Stimulated activated naive CD4-positive, alpha-beta T cell (primary cell): ENCODE measurements at regions not wholly inside any gene's neighbourhood (a gene's known extent, or its start where the extent isn't known, plus 50 kb on each side); places are given as distances from the start of the nearest gene placed in this dataset.
"Not testable (repeated sequence)": the region's sequence is repeated elsewhere in the genome, so short reads cannot be mapped to it uniquely, and the experiment has no call there.

Experiments
- DNase-seq, 6 experiments: peaks; one replicate each; lab custom pipeline; 2025; lab: John Stamatoyannopoulos, UW

DNA sequence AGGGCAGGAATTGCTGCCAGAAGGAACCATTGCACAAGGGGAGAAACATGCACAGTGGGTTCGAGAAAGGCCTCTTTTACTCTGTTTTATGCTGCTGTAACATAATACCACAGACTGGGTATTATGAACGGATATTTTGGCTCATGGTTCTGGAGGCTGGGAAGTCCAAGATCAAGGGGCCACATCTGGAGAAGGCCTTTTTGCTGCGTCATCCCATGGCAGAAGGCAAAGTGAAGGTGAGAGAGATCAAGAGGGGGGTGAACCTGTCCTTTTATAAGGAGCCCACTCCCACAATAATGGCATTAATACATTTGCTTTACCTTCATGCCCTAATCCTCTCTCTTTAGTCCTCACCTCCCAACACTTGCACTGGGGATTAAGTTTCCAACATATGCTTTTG lies 136.9 kb upstream of the ALDH1B1 start:
- DNase-seq = no peak

DNA sequence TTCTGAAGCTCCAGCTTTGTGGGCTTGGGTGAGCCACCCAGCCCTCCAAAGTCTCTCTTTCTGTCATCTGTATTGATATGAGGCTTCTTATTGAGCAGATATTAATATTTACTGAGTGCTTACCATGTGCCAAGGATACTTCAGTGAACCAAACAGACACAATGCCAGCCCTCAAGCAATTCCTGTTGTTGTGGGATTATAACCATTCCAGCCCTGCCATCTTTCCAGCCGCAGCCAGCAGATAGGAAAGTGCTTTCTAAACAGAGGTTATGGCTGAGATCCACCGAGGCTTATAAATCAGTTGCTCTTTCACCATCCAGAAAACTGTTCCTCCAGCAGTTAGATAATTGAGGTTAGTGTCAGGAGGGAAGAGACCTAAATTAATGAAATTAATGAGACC lies 137.7 kb upstream of the ALDH1B1 start:
- DNase-seq = no peak

DNA sequence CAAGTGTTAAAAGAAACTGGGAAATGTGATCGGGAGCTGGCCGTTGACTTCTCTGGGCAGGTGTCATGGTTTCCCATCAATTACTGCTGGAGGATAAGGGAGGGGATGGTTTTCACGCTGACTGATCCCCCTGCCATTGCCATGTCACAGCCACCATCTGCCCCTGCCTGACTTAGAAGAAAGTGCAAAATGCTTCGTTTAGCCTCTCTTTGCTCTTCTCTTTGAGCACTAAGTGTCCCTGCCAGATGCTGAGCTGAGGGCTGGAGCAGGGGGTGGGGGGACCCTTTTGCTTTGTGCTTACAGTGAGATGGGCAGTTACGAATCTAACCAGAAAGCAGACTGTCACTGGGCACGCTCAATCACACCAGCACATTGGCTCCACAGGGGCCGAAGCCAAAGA lies 138.4 kb upstream of the ALDH1B1 start:
- DNase-seq = no peak

DNA sequence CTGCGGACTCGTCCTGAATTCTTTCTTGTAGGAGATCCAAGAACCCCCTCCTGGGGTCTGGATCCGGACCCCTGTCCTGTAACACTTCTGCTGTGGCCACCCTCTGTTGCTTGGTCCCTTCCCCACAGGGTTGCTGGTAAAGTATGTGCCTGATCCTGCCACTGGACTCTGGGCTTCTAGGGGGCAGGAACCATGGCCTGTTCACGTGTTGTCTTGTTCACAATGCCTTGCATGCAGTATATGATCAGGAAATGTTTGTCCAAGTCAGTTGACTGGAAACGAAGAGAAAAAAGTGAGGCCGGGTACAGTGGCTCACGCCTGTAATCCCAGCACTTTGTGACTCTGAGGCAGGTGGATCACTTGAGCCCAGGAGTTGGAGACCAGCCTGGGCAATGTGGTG lies 139.3 kb upstream of the ALDH1B1 start:
- no peak for DNase-seq

DNA sequence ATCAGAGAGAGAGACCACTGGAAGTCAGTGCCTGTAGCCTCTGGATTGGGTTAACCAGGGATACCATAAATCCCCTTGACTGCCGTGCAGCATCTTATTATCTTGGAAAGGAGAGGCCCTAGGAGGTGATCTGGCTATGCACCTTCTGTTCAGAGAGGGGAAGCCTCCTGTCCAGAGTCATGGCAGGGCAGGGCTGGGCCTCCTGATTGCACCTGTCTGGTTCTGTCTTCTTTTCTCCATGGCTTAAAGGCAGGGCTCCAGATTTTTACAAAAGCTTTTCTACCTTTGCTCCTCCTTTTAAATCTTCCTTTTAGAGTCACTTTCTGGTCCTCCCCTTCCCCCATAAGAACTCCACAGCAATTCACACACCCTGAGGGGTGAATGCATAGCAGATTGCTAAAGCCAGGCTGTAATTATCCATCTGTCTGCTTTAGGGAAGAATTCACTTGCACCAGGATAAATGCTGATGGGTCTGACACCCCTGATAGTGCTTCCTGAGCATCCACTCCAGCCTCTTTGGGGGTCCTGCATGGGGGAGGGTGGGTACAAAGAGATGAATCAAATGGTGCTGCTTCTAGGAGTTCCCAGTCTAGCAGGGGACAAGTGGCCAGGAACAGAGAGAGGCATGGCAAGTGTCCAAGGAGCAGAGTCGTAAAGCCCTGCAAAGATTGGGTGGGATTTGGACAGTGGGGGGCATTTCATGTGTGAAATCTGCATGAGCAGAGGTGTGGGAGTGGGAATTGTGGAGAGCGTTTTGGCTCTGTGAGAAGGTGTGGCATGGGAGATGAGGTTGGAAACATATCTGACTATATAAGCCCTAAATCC lies 141.3 kb upstream of the ALDH1B1 start:
- no peak for DNase-seq

DNA sequence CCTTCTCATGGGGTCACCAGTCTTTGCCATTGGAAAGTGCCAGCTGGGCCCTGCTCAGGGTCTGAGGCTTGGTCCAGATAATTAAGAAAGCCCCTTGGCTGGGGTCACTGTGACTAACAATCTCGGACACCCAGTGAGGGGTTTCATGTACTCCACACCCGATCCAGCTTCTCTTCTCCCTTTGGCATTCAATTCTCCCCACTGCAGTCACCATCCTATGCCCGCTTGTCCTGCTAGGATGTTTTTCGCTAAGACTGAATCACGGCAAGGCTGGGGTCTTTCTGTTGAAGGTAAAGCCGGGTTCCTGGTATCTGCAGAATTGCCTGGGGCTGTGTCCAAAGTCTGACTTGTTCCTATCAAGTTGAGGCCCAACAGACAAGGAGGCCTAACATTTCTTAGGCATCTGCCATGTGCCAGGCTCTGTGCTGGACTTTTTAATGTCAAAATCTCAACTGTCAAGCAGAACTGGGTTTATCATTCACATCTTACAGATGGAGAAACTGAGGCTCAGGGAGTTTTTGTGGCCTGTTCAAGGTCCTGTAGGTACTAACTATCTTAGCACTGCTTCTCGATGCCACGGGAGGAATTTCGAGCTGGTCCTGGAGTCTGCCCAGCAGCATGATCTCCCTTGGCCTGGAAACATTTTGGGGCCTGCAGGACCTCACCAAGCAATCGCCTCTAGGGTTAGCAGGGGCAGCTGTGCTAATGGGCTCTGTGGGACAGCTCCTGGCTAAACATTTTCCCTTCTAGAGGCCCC lies 142.0 kb upstream of the ALDH1B1 start:
- DNase-seq = no peak

DNA sequence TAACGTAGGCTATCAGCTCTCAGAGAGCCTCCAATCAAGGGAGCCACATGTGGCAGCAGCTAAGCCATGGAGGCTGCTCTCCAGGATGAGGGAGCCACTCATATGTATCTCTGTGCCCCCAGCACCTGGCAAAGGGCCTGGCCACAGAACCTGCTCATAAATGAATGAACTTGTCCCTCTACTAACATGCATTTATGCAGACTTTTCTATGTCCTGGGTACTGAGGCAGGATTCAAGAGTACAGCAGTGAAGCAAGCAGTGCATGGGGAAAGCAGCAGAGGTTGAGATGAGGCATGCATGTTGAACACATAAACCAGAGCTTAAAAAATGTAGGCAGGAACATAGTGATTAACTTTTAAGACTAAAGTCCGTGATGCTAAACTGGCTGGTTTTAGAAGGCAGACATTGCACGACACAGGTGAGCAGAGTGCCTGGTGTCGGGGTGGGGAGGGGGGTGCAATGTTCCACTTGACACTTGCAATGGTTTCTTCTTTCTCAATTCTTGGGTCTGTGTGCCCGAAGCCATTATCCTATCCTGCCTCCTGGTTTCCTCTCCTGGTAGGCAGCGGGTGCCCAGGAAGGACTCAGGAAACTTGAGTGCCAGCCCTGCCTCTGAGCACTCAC lies 142.8 kb upstream of the ALDH1B1 start:
- no peak for DNase-seq

DNA sequence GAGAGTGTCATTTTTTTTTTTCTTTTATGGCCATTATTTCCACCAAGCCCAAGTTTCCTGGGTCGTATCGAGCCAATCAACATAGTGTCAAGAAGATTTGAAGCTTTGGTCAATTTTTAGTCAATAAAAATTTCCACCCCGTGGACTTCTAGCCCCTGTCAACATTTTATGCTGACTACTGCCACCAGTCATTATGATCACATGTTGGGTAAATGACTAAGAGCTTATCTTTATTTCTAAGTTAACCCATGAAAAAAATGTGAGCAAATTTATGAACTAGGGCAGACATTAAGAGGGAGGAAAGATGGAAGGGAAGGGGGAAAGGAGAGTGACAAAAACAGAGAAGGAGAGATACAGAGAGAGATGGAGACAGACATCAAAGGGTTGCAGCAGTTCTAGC lies 143.5 kb upstream of the ALDH1B1 start:
- no peak for DNase-seq

DNA sequence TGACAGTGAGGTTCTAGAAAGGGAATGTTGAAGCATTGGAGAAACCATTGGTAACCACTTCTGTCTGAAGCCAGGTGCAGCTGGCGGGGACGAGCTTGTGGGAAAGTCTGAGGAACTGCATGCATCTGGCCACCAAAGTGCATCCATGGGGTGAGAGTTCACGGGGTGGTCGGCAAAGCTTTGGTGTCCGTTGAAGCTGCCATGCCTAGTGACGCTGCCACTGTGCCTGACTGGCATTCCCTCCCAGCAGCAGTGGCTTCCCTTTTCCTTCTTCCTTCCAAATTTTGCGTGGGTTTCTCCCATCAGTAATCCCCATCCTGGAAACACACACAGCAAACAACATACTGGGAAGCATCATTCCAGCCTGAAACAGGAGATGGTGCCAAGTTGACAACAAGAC lies 145.7 kb upstream of the ALDH1B1 start:
- no peak for DNase-seq

DNA sequence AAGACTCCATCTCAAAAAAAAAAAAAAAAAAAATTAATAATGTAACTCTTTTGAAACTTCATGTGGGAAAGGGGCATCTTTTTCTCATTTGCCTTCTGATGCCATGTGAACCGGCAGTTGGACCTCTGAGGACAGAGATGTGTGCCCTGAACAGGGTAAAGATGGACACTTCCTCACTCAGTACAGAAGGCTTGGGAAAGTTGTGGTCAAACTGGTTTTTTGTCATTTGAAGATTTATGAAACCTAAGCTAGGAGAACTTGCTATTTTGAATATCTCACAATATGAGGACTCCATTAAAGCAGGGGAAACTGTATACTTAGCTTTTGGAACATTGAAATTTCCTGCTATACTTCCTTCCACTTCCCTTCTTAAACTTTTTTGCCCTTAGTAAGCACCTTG lies 147.5 kb upstream of the ALDH1B1 start:
- DNase-seq = no peak

DNA sequence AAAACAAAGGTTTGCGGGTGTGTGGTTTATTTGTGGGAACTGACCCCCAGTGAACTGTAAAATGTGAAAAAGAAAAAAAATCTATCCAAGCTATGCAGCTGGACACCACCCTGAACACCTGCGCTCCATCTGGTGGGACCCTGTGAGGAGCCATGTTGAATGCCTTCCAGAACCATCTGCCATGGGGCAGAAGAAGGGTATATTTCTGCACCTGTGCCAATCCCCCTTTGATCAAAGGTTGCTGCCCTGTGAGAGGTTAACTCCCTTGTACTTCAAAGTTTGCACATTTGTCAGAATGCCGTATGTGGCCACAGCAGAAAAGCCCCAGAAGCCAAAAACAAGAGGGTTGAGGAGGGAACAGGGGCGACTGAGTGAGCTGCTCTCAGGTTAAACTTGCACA lies 148.5 kb upstream of the ALDH1B1 start:
- DNase-seq = no peak

DNA sequence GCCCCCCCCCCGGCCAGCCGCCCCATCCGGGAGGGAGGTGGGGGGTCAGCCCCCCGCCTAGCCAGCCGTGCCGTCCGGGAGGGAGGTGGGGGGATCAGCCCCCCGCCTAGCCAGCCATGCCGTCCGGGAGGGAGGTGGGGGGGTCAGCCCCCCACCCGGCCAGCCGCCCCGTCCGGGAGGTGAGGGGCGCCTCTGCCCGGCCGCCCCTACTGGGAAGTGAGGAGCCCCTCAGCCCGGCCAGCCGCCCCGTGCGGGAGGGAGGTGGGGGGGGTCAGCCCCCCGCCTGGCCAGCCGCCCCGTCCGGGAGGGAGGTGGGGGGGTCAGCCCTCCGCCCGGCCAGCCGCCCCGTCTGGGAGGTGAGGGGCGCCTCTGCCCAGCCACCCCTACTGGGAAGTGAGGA lies 150.4 kb upstream of the ALDH1B1 start:
- DNase-seq = not testable (repeated sequence)

DNA sequence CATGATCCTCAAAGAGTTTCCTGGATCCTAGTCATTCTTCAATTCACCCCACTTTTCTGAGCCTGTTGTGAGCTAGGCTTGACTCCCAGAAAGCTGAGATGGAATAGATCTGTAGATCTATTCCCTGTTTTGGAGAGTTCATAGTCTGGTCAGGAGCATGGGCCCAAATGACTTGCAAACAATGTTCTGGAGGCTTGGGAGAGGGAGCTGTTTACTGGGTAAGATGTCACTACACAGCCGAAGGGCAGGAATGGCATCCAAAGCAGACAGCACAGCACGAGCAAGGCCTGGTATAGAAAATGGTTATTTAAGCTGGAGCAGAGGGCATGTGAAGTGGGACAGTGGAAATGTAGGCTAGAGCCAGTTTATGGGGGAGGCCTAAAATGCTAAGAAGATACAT lies 152.5 kb upstream of the ALDH1B1 start:
- no peak for DNase-seq

DNA sequence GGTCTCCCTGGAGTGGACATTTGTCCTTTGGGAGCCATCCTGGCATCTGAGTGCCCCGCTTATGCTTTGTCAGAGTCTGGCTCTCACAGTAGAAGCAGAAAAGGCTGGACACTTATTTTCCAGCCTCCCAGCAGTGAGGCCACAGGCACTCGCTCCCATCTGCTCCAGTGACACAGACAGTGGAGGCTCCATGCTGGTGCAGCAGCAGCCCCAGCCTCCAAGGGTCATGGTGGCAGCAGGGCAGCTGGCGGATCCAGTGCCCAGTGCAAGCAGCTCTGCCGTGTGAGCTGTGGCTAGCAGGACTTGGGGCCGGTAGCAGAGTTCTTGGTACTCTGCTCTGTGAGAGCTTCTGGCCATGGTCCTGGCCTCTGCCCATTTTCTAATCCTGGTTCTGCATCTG lies 157.3 kb upstream of the ALDH1B1 start:
- no peak for DNase-seq

DNA sequence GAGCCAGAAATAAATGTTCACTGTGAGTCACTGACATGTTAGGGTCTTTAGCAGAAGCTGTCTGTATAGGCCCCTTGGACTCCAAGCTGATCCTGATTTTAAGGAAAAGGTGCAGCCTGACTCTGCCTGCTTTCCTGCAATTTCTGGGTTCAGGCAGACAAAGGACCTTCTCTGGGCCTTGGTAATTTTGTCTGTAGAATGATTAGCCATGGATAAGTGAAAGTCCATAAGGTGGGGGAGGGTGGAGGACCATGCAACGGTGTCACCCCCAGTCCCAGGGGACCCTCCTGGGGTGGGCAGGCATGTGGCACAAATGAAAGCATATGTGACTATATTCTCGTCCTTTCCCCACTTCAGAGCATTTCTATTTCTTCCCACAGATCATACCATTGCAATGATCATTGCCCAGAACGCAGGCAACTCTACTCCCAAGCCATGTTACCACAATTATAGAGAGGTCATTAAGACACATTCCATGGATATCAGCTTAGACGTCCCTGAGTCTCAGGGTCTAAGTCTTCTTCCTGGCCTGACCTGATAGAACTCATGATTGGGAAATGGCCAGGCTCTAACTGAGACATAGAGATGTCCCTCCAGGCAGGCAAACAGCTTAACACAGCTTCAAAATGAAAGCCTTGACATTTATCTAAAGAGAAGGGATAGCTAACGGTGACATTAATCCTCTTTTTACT lies 157.9 kb upstream of the ALDH1B1 start:
- DNase-seq = no peak

DNA sequence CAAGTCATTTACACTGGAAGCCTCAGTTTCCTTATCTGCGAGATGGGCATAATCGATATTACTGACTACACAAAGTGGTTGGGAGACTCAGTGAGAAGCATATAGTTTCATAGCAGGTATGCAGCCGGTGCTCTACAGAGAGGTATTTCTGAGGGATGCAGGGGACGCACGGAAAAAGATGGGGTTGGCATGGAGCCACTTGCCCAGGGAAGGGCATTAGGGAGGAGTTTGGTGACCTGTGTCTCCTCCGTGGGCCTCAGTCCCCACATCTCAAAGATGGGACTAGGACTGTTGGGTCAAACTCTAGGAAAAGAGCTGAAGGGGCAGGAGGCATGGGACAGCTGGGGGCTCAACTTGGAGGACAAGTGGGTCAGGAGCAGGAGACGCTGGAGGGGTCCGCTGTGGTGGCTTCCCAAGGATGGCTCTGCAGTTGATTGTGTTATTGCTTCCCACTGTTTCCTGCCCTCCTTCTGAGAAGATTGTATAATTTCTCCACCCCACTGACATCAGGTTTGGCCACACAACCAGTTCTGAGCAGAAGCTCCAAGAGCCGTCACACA lies 158.6 kb upstream of the ALDH1B1 start:
- no peak for DNase-seq

DNA sequence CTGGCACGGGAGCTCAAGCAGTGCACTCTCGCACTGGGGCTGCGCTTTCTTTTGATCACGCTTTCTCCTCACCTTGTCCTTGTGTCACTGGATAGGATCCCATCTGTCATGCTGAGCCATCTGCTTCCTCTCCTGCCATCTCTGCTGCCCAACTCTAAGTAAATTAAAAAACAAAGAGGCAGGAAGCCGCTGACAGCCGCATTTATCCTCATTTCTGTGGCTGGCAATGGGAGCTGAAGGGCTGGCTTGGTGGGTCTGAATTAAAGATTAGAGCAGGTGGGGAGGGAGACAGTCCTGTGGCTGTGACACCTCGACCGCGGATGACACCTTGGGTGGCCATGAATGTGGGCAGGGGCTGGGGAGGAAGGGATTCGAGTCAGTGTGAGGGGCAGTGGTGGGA lies 159.2 kb upstream of the ALDH1B1 start:
- no peak for DNase-seq

DNA sequence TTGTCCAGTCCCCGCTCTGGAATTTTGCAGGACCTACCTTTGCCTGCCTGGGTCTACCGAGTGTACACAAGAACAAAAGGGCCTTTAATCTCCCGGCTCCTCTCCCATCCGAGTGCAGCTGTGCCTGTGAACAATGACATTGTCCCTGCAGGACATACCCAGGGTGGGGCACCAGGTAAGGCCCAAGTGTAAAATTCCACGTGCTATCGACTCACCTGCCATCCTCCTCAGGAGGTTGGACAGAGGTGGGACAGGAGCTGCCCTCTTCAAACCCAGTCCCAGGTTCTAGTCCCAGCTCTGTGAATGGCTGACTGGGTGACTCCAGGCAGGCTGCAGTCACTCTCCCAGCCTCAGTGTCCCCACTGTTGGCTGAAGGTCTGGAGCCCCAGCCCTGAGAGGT lies 159.6 kb upstream of the ALDH1B1 start:
- no peak for DNase-seq

DNA sequence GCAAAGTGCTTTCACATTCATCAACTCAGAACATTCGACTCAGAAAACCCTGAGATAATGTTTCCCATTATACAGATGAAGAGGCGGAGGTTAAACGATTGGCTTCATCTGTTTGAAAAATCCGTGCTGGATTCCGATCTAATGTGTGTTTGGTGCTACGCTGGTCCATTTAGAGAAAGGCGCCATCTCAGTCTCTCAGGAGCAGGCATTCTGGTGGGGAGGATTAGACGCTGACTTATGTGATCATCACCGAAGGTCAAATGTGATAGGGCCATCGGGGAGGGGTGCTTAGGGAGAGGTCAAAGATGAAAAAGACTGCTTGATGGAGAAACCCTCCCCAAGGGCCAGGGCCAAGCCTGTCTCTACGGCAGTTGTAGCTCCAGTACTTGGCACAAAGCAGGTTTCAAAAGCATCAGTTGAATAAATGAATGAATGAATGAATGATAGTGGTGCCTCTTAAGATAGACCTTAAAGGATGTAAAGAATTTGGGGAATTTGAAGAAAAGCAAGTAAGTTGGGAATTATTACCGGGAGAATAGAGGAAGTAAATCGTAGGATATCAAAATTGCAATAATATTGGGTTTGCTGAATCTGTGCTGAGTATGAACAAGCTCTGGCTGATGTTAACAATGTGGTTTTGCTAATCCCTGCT lies 160.6 kb upstream of the SHB start:
- no peak for DNase-seq

DNA sequence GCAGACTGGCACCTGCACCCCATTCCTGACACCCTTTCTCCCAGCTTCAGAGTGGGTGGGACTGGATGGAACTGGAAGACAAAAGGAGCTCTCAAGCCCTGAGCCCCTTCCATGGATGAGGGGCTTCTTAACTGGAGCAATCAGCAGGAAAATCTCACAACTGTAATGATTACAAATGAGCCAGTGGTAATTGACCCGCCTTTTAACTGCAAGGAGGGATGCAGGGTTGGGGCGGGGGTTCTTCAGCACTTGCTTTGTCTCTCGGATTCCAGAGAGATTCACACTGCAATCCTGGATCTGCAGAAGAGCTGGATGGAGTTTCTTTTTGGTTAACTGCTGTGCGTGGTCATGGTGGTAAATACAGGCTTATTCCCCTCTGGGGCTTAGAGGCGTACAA lies 160.1 kb upstream of the SHB start:
- DNase-seq = no peak

DNA sequence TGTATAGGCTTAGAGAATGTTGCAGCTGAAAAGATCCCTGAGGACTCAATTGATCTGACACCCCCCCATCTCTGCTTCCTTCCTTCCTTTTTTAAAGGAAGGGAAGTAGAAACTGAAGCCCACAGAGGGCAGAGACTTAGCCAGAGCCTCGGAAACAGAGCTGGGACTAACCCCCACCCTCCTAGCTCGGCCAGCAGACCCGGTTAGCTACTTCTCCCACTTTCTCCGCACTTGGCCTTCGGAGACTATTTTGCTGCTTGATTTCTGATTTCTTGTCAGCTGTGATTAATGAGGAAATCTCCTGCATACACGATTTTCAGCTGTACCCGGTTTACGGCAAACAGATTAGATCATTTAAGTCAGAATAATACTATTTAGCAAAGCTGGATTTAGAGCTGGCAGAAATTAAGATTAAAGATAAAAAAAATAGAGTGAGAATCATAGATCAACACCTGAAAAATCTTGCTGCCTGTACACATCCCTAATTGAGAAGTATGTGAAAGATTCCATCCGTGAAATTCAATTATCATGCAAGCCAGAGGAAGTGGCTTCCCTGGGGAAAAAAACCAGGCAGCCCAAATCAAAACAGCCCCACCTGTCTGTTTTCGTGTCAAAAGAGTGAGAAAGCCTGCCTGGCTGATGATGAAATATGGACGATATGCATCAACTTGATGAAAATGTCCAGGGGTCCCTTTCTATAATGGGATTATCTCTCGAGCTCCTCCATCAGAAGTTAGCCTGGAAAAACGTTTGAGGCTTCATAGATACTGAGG lies 159.5 kb upstream of the SHB start:
- no peak for DNase-seq
